ENCODE measurements at regions not wholly inside any gene's neighbourhood (a gene's known extent, or its start where the extent isn't known, plus 50 kb on each side); places are given as distances from the start of the nearest gene placed in this dataset.

DNA sequence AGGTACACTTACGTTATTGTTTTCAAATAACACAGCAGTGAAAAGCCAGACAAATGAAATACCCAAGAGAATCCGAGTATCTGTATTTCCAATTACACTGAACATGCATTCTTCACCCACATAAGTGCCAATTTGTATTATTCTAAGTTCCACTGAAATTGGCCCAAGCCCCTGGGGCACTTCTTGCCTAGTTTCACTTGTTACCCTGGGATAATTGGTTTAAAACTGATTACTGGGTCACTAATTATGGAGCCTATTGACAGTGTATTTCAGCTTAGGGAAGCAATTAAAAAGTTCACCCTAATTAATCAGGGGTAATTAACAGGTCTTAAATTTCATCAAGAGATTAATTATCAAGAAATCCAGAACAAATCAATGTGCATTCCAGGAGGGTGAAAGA is 60.5 kb upstream of the HS3ST2 start:
- TF ChIP-seq, protein P1, sequence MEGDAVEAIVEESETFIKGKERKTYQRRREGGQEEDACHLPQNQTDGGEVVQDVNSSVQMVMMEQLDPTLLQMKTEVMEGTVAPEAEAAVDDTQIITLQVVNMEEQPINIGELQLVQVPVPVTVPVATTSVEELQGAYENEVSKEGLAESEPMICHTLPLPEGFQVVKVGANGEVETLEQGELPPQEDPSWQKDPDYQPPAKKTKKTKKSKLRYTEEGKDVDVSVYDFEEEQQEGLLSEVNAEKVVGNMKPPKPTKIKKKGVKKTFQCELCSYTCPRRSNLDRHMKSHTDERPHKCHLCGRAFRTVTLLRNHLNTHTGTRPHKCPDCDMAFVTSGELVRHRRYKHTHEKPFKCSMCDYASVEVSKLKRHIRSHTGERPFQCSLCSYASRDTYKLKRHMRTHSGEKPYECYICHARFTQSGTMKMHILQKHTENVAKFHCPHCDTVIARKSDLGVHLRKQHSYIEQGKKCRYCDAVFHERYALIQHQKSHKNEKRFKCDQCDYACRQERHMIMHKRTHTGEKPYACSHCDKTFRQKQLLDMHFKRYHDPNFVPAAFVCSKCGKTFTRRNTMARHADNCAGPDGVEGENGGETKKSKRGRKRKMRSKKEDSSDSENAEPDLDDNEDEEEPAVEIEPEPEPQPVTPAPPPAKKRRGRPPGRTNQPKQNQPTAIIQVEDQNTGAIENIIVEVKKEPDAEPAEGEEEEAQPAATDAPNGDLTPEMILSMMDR (IDR thresholded peaks at IDR 0.05; ENCODE audit: insufficient read depth, low read length, poor library complexity, severe bottlenecking), result no peak
- peaks cover 2% of the 10 kb centered on the region; the same call in 1 of the 2 replicates for H3K27me3 ChIP-seq (replicated peaks; ENCODE audit: control insufficient read depth, insufficient read depth, low read length)

DNA sequence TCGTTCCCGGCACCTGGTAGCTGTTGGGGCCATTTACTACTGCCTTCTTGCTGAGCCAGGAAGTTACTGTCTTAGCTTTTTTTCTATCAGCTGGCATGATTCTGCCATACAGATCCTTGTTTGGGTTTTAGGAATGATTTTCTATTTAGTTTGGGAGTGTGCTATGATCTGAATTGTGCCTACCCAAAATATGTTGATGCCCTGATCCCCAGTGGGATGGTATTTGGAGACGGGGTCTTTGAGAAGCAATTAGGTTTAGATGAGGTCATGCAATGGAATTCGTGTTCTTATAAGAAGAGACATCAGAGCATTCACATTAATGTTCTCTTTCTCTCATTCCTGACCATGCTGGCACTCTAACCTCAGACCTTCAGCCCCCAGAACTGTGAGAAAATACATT is 59.4 kb upstream of the HS3ST2 start:
- TF ChIP-seq, protein P1 (IDR thresholded peaks at IDR 0.05; ENCODE audit: insufficient read depth, low read length, poor library complexity, severe bottlenecking), result no peak
- Histone ChIP-seq H3K4me3 (replicated peaks; ENCODE audit: low read depth, low read length) (no peak overlapping the region), H3K27me3 (replicated peaks; ENCODE audit: control insufficient read depth, insufficient read depth, low read length) (peaks cover 2% of the 10 kb centered on the region; the same call in 1 of the 2 replicates), H3K36me3 (ENCODE audit: control insufficient read depth, insufficient read depth, low read length) (no peaks in the 10 kb centered on the region)
- DNase-seq (ENCODE audit: extremely low read depth, insufficient read length), result no peak

More for the DNA sequence above, 60.5 kb upstream of the HS3ST2 start:
- DNase-seq (ENCODE audit: extremely low read depth, insufficient read length), result no peak
- no peaks in the 10 kb centered on the region for H3K36me3 ChIP-seq (ENCODE audit: control insufficient read depth, insufficient read depth, low read length)
- H3K4me3 ChIP-seq (replicated peaks; ENCODE audit: low read depth, low read length), result no peak overlapping the region

DNA sequence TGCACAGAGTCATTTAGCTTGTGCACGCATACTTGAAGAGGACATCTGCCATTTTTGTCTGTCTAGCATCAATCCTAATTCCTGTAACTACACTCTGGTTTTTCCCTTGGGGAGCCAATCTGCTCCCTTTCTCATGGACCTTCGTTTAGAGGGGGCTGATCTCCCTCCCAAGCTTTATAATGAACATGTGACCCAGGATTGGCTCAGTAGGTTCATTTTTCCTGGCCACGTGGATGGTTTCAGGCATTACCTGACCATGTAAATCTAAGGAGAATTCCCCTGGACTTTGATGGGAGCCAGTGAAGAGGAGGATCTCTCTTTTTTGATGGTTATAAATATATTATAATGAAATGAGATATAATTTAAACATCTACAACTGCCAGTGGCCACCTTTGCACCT is 56.8 kb upstream of the HS3ST2 start:
- Histone ChIP-seq H3K36me3 (ENCODE audit: control insufficient read depth, insufficient read depth, low read length) (no peaks in the 10 kb centered on the region), H3K27me3 (replicated peaks; ENCODE audit: control insufficient read depth, insufficient read depth, low read length) (peaks cover 2% of the 10 kb centered on the region; the same call in 1 of the 2 replicates), H3K4me3 (replicated peaks; ENCODE audit: low read depth, low read length) (no peak overlapping the region)
- TF ChIP-seq, protein P1 (IDR thresholded peaks at IDR 0.05; ENCODE audit: insufficient read depth, low read length, poor library complexity, severe bottlenecking), result no peak
- no peak for DNase-seq (ENCODE audit: extremely low read depth, insufficient read length)

DNA sequence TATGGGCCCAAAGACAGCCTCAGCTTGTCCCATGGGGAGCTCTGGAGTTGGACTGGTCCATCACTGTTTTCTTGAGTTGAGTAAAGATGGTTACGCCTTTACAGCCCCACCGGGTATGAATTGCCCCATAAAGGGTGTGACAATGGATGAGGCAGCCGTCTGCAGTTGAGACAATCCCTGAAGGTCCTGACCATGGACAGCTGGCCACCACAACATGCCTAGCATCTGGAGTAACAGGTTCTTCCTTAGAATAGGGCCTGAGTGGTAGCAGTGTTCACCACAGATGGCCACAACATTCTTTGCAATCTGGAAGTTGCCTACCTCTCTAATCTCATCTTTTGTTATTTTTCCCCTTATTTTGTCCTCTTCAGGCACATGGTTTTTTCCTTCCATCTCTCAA is 51.5 kb upstream of the HS3ST2 start:
- DNase-seq (ENCODE audit: extremely low read depth, insufficient read length), result no peak
- no peaks in the 10 kb centered on the region for H3K27me3 ChIP-seq (replicated peaks; ENCODE audit: control insufficient read depth, insufficient read depth, low read length)
- no peak overlapping the region for H3K4me3 ChIP-seq (replicated peaks; ENCODE audit: low read depth, low read length)
- TF ChIP-seq, protein P1 (IDR thresholded peaks at IDR 0.05; ENCODE audit: insufficient read depth, low read length, poor library complexity, severe bottlenecking), result no peak
- H3K36me3 ChIP-seq (ENCODE audit: control insufficient read depth, insufficient read depth, low read length), result no peaks in the 10 kb centered on the region

DNA sequence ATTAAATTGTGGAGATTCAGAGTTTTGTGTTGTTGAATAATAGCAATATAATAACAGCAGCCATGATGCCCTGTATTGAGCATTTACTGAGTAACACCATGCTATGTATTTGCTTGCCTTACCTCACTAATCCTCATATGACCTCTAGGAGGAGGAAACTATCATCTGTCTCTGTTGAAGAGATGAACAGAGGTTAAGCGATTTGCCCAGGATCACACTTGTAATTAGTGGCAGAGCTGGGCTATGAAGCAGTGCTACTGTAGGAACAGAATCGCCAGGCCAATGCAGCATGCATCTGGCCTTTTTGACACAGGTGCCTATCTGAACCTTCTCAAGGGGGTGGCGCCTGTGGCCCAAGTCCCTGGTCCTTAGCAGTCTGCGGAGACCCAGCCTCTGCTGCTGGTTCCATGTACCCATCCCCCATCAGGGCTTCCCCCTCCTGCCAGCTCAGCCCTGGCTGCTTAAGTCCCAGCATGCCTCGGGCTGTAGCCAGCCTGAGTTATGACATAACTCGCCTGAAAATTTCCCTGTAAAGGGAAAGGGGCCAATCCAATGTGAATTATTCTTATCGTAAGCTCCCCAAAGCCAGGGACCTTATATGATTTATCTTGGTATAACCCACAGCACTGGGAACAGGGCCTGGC is 50.4 kb upstream of the HS3ST2 start:
- Histone ChIP-seq H3K27me3 (replicated peaks; ENCODE audit: control insufficient read depth, insufficient read depth, low read length) (no peaks in the 10 kb centered on the region), H3K4me3 (replicated peaks; ENCODE audit: low read depth, low read length) (no peak overlapping the region), H3K36me3 (ENCODE audit: control insufficient read depth, insufficient read depth, low read length) (no peaks in the 10 kb centered on the region)
- TF ChIP-seq, protein P1 (IDR thresholded peaks at IDR 0.05; ENCODE audit: insufficient read depth, low read length, poor library complexity, severe bottlenecking), result no peak
- no peak for DNase-seq (ENCODE audit: extremely low read depth, insufficient read length)

Measured in GM06990 (cell line).